Anterior cingulate cortex (tissue), 58 donors: ENCODE measurements at regions not wholly inside any gene's neighbourhood (a gene's known extent, or its start where the extent isn't known, plus 50 kb on each side); places are given as distances from the start of the nearest gene placed in this dataset.

ENCODE experiments used
- DNase-seq, 58 donors: peaks; one replicate each; lab custom pipeline; 2025; lab: John Stamatoyannopoulos, UW

DNA sequence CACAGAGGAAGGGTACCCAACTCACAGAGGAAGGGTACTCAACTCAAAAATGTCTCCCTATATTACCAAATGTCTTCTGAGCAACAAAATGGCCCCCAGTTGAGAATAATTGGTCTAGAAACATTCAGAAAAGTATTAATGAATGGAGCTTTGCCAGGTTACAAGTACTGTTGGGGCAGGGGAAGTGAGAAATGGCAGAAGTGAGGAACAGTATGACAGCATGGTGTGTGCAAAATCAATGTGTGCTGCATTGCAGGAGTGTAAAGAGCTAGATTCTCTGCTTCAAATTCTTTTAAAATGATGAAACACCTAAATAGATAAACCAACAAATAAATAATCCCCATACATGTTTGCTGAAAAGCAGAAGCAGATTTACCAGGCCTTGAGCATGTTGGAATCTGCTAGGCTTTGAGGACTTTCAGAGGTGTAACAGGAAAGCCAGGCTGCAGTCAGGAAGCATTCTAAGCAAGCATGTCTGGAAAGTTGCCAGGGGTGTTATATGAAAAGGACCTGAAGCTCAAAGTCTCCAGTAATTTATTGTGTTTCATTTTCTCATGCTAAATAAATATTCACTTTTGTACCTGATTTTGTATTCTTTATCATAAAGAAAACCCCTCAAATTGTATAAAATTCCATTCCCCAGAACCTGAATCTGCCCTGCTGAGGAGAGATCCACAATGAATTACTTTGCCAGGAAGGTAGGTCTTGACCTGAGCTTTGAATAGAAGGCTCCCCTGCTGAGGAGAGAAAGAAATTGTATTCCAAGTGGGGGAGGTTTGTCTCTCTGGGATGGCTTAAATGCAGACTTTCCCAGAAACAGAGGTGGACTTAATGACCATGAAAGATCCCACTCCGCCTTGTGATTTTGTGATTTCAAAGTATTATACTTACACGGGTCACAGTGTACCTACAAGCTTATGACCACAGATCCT, 265.0 kb upstream of the MARCKS start:
- no peak for DNase-seq

DNA sequence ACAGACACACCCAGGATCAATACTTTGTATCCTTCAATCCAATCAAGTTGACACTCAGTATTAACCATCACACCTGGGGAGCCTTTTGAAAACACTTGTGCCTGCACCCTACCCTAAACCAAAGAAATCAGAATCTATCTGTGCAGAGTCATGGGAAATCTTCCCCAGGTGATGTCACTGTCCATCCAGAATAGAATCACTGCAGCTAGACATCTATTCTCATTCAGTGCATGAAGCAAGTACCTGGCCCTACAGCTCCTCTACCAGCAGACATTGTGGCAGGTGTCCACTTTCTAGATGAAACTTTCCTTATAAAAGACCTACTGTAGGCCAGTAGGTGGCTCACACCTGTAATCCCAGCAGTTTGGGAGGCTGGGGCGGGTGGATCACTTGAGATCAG, 262.4 kb upstream of the MARCKS start:
- no peak for DNase-seq

- DNase-seq, result no peak
Observed at GRCh38 chr6:113595911-113596376, 261.2 kb upstream of the MARCKS start.

- DNase-seq, result no peak
Observed at GRCh38 chr6:113596387-113597230, 260.5 kb upstream of the MARCKS start.

DNA sequence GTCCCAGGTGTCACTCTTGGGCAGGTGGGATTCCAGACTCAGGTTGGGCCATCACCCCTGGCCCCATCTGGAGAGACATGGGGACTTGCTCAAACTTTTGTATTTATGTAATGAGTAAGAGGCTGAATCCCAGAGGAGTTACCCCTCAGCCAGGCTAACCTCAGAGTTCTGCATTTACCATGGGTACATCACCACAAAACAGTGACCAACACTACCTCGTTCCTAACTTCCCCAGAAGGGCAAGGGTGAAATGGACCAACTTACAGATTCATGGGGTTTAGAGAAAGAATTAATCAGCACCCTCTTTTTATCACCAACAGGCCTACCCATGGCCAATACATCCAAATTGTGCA, 259.9 kb upstream of the MARCKS start:
- DNase-seq, result no peak

DNA sequence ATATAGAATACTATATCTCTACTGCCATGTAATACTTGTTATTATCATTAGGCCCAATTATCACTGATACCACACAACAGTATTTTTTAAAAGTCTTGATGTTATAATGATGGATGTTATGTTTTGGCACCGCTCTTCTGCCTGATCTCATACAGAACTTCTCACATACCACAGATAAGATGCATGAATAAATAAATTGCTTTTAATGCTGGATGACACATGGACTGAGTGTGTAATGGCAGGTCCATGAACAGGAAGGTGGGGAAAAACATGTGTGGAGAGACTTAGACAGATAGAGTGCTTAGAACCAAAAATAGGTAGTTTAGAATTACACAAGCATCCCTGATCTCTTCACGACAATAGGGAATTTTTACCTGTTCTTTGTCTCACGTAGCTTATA, 258.4 kb upstream of the MARCKS start:
- no peak for DNase-seq

GRCh38 chr6:113599444-113599843, 257.7 kb upstream of the MARCKS start:
- no peak for DNase-seq

DNA sequence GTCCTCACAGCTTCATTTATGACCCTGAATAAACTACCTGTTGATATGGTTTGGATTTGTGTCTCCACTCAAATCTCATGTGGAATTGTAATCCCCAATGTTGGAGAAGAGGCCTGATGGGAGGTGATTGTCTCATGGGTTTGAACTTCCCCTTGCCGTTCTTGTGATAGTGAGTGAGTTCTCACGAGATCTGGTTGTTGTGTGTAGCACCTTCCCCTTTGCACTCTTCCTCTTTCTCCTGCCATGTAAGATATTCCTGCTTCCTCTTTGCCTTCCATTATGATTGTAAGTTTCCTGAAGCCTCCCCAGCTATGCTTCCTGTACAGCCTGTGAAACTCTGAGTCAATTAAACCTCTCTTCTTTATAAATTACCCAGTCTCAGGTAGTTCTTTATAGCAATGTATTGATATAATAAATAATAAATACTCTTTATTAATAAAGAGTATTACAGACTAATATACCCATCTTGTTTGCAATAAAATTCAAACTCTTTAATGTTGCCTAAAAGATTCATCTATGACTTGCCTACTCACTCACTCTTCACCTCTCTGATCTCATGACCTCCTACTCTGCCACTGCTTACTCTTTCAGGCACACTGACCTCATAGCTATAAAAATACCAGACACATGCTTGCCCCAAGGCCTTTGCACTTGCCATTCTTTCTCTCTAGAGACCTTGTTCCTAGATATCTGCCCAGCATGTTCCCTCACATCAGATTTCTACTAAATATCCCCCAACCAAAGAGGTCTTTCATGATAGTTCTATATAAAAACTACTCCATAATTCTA, 256.4 kb upstream of the MARCKS start:
- no peak for DNase-seq

- no peak for DNase-seq
Observed at GRCh38 chr6:113607821-113608545, 249.2 kb upstream of the MARCKS start.

- DNase-seq, result no peak
Observed at GRCh38 chr6:113610377-113610988, 246.7 kb upstream of the MARCKS start.

DNA sequence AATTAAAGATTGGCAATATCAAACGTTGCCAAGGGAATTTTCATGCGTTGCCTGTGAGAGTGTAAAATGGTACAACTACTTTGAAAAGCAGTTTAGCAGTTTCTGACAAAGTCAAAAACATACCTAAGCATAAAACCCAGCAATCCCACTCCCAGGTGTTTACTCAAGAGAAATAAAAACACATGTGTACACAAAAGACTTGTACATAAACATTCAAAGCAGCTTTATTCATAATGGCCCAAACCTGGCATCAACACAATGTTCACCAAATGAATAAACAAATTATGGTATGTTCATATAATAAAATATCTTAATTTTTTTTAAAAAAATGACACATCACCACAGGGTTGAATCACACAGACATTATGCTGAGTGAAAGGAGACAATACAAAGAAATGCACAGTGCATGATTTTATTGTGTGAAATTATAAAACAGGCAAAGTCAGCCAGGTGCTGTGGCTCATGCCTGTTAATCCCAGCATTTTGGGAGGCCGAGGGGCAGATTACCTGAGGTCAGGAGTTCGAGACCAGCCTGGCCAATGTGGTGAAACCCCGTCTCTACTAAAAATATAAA, 240.4 kb upstream of the MARCKS start:
- DNase-seq, result no peak

GRCh38 chr6:113619077-113619476, 238.1 kb upstream of the MARCKS start:
- no peak for DNase-seq

- no peak for DNase-seq
Observed at GRCh38 chr6:113620386-113620785, 236.8 kb upstream of the MARCKS start.

DNA sequence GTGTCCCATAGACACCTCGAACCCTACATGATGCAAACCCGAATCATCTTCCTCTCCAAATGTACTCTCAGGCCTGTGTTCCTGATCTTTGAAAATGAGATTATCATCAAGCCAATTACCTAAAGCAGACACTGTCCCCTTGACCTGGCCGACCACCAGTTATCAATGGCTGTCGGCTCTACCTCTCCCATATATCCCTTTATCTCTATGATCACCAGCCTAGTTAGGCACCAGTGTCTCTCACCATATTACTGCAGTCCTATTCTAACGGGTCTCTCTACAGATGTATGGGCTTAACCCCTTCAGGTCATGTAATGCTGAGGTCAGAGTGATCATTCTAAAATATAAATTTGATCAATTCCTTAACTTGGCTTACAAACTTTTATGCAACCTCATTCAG, 234.9 kb upstream of the MARCKS start:
- no peak for DNase-seq

DNA sequence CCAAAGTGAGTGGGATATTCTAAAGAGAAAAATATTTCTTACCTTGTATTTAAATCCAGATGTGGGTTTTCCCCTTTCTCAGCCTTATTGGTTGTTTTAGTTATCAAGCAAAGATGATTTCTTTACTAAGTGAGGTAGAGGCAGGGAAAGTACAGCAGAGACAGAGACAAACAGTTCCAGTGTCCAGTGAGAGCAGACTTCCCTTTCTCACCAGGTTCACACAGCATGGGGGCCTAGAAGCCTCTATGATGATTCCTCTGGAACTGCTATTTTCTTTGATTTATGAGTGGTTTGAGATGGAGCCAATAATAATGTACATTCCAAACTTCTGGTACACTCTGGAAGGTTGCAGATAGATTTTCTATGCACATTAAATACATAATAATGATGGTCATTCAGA, 234.0 kb upstream of the MARCKS start:
- DNase-seq, result no peak

- no peak for DNase-seq
Observed at GRCh38 chr6:113625850-113626249, 231.3 kb upstream of the MARCKS start.

GRCh38 chr6:113626475-113626874, 230.7 kb upstream of the MARCKS start:
- no peak for DNase-seq

DNA sequence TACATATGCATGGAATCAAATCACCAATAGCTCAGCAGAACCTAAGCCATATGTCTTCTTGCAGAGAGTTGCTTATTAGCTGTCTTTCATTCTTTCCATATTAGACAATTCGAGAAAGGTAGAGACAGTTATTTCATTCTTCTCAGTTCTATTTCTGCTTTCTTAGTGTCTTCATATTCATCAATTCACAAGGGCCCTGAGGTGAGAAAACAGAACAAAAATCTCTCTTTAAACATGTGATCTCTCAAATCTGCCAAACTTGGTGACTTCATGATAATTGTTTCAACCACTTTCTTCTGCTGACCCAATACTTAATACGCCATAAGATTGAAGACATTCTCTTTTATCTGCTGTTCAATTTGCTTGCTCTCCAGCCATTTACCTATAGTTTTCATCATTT, 229.7 kb upstream of the MARCKS start:
- DNase-seq, result no peak

DNA sequence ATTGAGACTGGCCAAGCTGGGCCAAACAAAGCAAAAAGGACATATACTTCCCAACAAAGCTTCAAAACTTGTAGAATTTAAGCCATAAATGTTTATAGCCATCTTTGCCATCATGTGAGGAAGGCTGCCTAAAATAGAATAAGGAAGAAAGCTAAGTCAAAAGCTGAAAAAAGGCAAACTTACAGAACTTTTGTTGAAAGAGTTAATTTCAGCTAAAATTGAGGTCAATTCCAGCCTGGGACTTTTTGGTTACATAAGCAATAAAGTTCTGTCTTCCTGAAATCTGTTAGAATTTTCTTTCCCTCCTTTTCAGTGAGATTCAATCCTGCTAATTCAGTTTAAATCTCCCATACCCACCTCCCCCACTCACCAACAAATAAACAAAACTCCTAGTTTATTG, 227.9 kb upstream of the MARCKS start:
- DNase-seq, result no peak
